AG08396 (cell line): ENCODE measurements at regions not wholly inside any gene's neighbourhood (a gene's known extent, or its start where the extent isn't known, plus 50 kb on each side); places are given as distances from the start of the nearest gene placed in this dataset.

ENCODE experiments used
- DNase-seq: peaks from one replicate; pipeline ENCODE4 v3.0.0; 2012; ENCODE audit warnings: low spot score, mixed read lengths

DNA sequence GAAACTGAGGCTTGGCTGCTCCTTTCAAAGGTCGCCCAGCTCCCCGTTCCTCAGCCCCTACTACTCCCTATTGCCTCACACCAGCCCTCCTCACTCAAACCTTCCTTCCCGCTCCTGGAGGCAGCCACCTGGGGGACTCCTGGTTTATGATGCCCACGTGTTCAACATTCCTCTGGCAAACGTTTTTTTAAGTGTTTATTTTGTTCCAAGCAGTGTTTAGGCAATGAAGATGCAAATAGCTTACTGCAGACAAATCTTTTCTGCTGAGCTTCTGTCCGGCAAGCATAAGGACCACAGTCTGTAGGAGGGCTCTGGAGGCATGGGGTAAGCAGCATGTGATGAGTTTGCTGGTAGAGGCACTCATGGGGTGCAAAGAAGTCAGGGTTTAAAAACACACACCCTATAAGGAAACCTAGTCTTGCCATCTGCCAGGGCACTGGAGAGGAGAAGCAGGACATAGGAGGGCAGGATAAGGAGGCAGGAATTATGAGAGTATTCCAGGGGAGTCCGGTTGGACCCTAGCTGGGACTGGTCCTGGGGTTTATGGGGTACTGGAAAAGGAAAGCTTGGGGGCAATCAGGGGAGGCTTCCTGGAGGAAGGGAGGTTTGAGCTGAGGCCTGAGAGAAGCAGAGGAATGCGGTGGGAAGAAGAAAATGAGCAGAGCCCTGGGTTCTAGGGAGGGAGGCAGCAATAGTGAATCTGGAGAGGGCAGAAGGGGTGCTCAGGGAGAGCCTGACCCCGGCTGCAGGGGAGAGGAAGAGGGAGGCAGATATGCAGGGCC is 123.3 kb downstream of the NCOR2 start:
- peak; percentile 38 for DNase-seq

DNA sequence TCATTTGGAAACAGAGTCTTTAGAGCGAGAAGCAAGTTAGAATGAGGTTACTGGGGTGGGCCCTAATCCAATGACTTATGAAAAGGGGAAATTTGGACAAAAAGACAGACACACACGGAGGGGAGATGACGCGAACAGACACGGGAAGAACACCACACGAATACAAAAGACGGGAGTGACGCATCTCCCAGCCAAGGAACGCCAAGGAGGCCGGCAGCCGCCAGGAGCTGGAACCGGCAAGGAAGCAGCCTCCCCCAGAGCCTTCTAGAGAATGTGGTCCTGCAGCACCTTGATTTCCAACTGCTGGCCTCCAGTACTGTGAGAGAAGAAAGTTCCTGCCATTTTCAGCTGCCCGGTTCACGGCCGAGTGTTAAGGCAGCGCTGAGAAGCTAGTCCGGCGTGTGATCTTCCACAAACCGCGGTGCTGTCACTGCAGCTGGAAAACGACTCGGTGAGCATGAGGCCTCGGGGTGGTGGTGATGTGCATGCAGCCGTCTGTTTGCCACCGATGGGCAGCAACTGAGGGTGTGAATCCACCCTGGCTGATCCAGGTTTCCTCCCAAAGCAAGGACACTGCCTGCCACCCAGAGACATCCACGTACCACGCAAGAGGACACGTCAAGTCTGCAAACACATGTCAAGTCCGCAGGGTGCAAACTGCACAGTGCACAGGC is 124.5 kb downstream of the NCOR2 start:
- DNase-seq = no peak

- no peak for DNase-seq
Measured at GRCh38 chr12:124442281-124442680, 125.1 kb downstream of the NCOR2 start.

GRCh38 chr12:124441443-124442194 is 125.8 kb downstream of the NCOR2 start:
- DNase-seq = peak; percentile 91

- DNase-seq = no peak
Measured at GRCh38 chr12:124440841-124441381, 126.5 kb downstream of the NCOR2 start.

DNA sequence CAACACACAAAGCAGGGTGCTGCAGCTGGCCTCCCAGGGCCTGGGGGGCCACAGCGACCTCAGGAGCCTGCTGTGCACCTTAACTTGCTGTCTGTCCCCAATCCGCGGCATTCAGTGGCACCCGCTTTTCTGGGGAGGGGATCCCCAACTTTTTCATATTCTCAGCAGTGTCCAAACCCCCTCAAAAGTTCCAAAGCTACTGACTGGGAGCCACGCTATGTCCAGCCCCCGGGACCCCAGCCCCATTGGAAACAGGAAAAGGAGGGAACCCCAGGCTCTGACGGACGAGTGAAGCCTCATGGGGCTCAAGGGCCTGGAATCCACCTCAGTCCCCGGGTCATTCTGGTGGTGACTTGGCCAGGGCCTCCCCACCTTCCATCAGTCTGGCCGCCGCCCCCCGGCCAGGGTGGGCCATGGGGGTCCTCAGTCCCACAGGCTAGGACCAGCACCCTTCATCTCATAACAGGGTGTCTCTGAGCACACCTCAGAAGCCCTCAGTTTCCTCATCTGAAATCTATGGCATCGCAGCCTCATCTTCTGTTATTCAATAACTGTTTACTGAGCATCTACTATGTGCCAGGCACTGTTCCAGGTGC is 127.3 kb downstream of the NCOR2 start:
- no peak for DNase-seq

DNA sequence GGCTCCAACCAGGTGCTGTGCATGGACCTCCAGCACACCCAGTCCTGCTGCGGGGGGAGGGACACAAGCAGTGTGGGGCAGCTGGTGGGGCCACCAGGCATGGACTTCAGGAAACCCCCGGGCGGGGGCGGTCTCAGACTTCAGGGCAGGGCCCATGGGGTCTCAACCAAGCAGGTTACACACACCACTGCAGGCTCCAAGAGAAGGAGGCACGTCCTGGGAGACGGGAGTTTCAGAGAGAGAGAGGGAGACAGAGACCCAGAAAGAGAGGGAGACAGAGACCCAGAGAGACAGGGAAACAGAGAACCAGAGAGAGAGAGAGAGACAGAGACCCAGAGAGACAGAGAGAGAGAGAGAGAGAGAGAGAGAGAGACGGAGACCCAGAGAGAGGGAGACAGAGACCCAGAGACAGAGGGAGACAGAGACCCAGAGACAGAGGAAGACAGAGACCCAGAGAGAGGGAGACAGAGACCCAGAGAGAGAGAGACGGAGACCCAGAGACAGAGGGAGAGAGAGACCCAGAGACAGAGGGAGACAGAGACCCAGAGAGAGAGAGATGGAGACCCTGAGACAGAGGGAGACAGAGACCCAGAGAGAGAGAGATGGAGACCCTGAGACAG is 128.9 kb downstream of the NCOR2 start:
- DNase-seq = no peak

DNA sequence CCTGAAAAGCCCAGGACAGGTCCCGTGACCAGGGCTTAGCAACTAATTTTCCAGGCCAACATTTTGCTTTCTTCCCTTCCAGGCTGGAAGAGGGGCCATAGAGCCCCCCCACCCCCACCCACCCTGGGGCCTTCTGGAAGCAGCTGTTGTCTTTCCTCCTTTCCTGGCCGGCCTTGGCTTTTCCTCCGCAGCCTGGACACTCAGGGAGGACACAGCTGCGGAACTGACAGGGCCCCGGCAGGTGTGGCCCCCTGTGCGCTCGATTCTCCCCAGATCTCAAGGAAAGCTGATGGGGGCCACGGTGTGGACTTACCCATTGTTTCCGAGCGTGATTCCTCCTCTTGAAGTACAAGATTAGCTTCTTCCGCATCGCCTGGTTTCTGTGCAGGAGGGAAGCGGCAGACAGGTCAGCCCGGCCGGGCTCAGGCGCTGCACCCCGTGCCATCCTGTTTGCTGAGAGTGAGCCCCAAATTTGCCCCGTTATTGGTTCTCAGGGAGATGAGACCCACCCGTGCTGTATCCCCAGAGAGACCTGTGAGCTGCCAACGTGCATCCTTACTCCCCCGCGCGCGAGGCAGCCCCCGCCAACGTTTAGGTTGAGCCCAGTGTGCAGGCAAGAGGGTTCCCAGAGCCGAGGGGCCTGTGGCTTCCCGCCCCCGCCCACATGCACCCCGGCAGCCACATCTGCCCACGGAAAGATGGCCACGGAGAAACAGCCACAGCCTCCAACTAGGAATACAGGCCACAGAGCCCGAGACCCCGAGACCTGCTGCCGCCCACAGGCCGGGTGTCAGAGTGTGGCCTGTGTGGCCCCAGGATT is 129.6 kb downstream of the NCOR2 start:
- no peak for DNase-seq

- no peak for DNase-seq
Measured at GRCh38 chr12:124437121-124437520, 130.3 kb downstream of the NCOR2 start.

DNA sequence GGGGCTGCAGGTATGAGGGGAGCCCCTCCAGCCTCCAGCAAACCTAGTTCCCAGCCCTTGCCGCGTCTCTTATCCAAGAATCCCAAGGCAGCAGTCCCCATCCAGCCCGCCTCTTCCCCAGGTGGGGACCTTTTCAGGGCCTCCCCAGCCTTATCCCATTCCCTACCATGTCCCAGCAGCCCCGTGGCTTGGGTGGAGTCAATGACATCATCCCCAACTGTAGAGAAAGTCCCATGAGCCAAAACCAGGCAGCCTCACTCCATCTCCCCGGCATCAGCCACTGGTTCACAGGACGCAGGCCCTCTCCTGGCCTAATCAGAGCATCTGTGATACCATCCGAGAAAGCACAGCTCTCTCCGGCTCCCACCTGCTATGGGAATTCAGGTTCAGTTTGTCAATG is 131.0 kb downstream of the NCOR2 start:
- peak; percentile 37 for DNase-seq

GRCh38 chr12:124435806-124436345 is 131.5 kb downstream of the NCOR2 start:
- DNase-seq = no peak

DNA sequence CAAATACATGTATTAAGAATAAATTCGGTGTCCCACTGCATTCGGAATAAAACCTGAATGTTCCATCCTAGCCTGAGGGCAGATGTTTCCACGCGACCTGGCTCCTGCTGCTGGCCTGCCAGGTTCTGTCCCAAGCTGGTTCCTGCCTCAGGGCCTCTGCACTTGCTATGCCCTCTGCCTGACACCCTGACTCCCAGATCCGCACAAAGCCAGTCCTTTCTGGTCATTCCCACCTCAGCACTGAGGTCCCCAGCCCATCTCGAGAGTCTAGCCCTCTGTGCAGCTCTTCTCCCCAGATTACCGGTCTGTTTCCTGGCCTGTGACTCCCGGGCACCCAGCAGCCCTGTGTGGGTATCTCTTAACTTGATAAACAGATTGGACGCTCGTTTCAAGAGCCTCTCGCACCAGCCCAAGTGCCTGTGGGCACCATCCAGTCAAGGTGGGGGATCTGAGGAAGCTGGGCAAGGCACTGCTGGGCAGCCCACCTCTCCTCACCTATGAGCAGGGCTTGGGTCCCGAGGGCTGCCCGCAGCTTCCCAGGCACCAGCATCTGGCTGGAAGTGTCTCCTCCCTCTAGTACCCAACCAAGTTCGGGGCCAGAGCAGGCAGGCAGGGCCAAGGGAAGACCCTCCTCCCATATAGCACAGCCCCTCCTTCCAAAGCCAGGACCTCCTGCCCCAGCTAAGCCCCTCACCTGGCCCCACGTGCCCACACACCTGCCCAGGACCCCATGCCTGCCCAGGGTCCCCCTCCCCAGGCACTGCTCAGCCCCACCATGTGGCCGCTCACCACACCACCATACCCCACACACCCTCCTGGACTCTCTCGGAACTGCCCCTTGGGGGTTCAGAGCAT is 132.2 kb downstream of the NCOR2 start:
- no peak for DNase-seq

DNA sequence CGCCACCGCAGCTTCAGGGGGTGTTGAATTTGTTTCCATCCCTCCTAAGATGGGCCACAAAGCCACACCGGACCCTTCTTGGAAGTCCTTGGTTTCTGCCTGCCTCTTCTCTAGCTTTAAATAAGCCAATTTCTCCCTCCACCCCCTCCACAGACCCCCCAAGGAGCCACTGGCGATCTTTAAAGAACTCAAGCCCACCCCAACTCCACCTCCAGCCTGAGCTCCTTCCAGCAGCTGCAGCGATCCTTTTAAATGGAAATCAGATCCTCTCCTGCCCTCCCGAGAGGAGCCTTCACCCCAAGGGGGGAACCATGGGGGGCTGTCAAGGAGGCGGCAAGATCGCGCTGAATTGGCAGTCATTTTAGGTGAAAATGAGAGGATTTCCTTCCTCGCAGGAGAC is 133.1 kb downstream of the NCOR2 start:
- no peak for DNase-seq

DNA sequence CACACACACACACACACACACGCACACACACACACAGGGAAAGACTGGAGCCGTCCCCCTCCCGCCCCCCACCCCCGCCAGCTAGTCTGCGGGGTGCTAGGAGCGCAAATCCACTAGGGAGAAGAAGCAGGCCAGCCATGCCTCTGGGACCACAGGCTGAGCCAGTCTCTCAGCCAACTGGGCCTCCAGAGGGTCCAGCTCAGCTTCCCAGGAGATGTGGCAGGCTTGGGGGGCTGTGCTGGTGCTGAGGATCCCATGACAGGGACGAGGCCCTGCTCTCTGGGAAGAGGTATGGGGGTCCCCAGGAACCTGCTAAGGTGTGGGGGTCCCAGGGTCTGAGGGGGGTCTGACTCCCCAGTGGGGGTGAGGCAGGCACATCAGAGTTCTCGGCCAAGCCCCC is 133.5 kb downstream of the NCOR2 start:
- DNase-seq = no peak

DNA sequence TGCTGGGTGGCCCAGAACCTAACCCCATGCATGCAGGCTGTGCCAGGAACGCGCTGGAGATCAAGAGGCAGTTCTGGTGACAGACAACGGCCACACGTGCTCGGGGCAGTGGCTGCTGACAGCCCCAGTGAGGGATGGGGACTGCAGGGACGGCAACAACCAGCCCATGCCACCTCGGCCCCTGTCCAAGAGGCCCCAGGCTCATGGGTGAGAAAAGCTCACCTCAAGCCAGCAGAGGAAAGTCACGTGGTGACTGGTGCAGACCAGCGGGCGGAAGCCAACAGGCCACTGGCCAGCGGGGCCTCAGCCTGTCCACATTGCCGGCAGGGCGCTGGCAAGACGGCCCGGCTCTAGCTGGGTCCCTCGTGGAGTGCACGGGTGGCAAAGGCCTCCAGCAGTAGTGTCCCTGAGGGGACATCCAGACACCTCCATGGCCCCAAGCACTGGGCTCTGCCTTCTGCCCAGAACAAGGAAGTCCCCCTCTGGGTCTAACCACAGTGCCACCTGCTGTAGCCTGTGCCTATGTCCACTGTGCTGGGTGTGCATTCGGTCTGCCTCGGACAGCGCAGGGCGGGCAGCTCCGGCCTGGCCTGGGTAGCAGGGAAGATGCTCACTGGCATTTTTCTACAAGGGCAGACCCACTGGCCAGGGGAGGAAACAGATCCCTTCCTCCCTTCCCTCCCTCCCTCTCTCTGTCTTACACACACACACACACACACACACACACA is 134.1 kb downstream of the NCOR2 start:
- DNase-seq = no peak

- DNase-seq = no peak
Measured at GRCh38 chr12:124432376-124432775, 135.0 kb downstream of the NCOR2 start.

DNA sequence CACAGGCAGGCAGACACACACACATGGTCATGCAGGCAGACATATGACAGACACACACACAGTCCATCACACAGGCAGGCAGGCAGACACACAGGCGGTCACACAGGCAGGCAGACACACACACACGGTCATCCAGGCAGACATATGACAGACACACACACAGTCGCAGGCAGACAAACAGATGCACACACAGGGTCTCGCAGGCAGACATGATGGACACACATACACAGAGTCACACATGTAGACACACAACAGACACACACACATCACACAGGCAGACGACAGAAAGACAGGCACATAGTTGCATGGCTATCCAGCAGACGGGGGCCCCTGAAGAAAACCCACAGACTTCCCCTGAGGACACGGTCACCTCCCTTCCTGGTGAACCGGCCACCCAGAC is 135.4 kb downstream of the NCOR2 start:
- DNase-seq = no peak

DNA sequence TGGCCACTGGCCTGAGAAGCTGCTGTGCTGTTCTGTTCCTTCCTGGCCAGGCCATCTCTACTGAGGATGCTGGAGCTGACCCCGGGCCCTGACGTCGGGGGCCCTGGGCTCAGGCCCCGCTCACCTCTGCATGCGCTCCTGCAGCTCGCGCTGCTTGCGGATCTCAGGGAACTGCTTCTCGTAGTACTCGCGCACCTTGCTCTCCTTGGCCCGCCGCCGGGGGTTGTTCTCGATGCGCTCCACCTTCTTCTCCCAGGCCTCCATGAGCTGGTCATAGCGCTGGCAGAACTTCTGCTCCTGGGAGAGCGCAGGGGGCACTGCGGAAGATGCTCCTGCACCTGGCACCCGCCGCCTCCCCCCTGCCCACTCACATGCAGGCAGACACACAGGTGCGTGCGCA is 135.6 kb downstream of the RFLNA start:
- DNase-seq = no peak

DNA sequence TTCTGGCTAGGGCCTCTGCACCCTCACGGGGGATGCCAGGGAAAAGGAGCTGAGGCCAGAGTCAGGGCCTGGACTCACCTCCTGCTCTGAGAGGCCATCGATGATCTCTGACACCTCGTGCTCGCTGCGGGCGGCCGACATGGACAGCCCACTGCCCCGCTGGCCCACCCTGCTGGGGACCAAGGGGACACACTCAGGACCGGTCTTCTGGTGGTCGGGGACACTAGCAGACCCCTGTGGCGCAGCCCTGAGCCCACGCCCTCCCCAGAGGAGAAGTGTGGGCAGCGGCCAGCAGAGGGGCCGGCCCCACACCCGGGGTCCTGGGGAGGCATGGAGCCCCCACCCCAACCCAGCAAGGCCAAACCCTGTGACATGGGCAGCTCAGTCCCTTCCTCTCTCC is 134.6 kb downstream of the RFLNA start:
- no peak for DNase-seq
